Esophagus muscularis mucosa (tissue), 4 donors: ENCODE measurements at regions not wholly inside any gene's neighbourhood (a gene's known extent, or its start where the extent isn't known, plus 50 kb on each side); places are given as distances from the start of the nearest gene placed in this dataset.

Source experiments
- DNase-seq: peaks from one replicate; pipeline ENCODE4 v3.0.0-alpha.2; 2017; ENCODE audit errors: extremely low spot score
- H3K27ac ChIP-seq, 4 donors: fragments of 200-600 bp; sonication (generic); replicated peaks in 1 of 4; 1 replicate in 3 of 4; 2 replicates in 1 of 4; pipeline ENCODE4 v1.5.1; 2016 to 2019; ENCODE audit warnings: mild to moderate bottlenecking in 1 of 4
- H3K27me3 ChIP-seq, 4 donors: fragments of 200-600 bp; sonication (generic); one replicate each; pipeline versions ENCODE4 v1.5.1 to v1.6.0; 2016 to 2019
- H3K36me3 ChIP-seq, 4 donors: fragments of 200-600 bp; sonication (generic); one replicate each; pipeline ENCODE4 v1.5.1; 2016 to 2019
- H3K4me1 ChIP-seq, 4 donors: fragments of 200-600 bp; sonication (generic); one replicate each; pipeline ENCODE4 v1.5.1; 2016 to 2019
- H3K4me3 ChIP-seq, 4 donors: fragments of 200-600 bp; sonication (generic); 1 replicate in 2 of 4; 2 replicates in 2 of 4; pipeline ENCODE4 v1.5.1; 2016 to 2019; ENCODE audit warnings: mild to moderate bottlenecking in 4 of 4, moderate library complexity in 1 of 4
- H3K9me3 ChIP-seq, 4 donors: fragments of 200-600 bp; sonication (generic); 1 replicate in 3 of 4; 2 replicates in 1 of 4; pipeline ENCODE4 v1.5.1; 2016 to 2019
- EP300 ChIP-seq: sonication (generic); formaldehyde crosslinking; IDR thresholded peaks from one replicate; pipeline ENCODE4 v1.6.1; 2017; ENCODE audit warnings: antibody characterized with exemption
- POLR2A ChIP-seq: fragments of 450-650 bp; IDR thresholded peaks from one replicate; pipeline ENCODE4 v1.6.1; 2017; ENCODE audit warnings: antibody characterized with exemption, moderate library complexity, mild to moderate bottlenecking, low read depth
- POLR2AphosphoS5 ChIP-seq, 2 donors: sonication (generic); formaldehyde crosslinking; IDR thresholded peaks; one replicate each; pipeline ENCODE4 v1.6.1; 2017; ENCODE audit warnings: antibody characterized with exemption in 2 of 2
- WGBS: methylation state at CpG from one replicate; pipeline ENCODE4 v1.1.5; 2018; 5-methylcytosine and 5-hydroxymethylcytosine counted together
- intact Hi-C: fragments of 100-400 bp; cut with DNase I; formaldehyde crosslinking; loops from one replicate; pipeline ENCODE4 v1.15.1; 2023
- TF ChIP-seq, protein P1 (sequence below), 3 experiments: fragments of 200-600 bp in 2 of 3; fragments of 450-650 bp in 1 of 3; sonication (generic) in 2 of 3; IDR thresholded peaks; one replicate each; pipeline ENCODE4 v1.5.1; 2017 to 2019; ENCODE audit warnings: antibody characterized with exemption in 3 of 3, mild to moderate bottlenecking in 2 of 3, moderate library complexity in 1 of 3

DNA sequence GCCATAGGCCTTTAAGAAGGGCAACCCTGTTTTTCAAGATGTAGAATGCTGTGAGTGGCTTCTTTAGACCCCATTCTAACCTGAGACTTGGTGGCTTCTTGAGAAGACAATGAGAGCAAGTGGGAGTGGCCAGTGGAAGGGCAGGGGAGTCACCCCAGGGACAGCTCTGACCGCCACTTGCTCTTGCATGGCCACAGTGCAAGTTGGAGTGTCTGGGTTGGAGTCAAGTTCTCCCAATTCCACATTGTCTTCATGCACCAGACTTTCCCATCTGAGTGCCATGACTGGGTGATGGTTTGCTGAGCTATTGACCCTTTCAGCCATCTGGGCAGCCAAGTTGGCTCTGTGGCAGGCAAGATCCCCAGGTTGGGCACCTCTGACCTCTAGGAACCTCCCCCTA lies 148.0 kb upstream of the SKOR2 start:
- H3K4me3 ChIP-seq: no peak overlapping the region
- WGBS: 73% methylated on average over 1 of the region's 1 CpG

DNA sequence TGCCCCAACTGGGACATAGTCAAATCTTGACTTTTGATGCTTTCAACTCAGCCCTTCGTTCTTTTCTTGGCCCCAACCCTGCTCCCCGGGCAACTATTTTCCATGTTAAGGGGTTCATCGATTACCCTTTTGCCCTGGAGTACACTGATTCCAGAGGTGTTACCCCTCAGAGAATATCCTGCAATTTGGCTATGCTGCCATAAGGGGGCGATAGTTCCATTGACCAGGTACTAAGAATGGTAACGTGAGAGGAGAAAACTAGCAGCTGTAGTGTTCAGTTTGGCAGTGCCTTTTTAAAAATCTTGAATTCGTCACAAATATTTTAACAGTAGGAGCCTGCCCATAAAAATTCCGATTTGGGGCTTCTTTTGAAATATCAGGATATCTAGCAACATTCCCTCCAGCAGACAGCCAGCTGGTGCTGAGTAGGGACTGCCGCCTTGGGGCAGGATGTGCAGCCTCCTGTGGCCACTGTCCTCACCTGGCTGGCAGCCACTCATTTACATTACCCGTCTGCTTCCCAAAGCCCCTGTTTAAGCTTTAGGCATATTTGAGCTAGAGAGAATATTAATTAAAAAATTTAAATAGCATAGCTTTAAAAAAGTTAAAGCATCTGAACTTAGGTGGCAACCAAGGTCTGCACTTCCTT lies 146.3 kb upstream of the SKOR2 start:
- Histone ChIP-seq H3K36me3 (no peaks in the 10 kb centered on the region), H3K4me3 (no peak overlapping the region), H3K27ac (no peak overlapping the region), H3K4me1 (no peaks in the 10 kb centered on the region), H3K9me3 (peaks cover 0 to 10% (median 4%) of the 10 kb centered on the region in 4 donors), H3K27me3 (peaks cover 0 to 6% (median 0%) of the 10 kb centered on the region in 4 donors)
- TF ChIP-seq EP300 (no peak), POLR2A (no peak), POLR2AphosphoS5 (IDR thresholded peaks at IDR 0.05) (no peak)
- TF ChIP-seq, protein P1, sequence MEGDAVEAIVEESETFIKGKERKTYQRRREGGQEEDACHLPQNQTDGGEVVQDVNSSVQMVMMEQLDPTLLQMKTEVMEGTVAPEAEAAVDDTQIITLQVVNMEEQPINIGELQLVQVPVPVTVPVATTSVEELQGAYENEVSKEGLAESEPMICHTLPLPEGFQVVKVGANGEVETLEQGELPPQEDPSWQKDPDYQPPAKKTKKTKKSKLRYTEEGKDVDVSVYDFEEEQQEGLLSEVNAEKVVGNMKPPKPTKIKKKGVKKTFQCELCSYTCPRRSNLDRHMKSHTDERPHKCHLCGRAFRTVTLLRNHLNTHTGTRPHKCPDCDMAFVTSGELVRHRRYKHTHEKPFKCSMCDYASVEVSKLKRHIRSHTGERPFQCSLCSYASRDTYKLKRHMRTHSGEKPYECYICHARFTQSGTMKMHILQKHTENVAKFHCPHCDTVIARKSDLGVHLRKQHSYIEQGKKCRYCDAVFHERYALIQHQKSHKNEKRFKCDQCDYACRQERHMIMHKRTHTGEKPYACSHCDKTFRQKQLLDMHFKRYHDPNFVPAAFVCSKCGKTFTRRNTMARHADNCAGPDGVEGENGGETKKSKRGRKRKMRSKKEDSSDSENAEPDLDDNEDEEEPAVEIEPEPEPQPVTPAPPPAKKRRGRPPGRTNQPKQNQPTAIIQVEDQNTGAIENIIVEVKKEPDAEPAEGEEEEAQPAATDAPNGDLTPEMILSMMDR (IDR thresholded peaks at IDR 0.05): no peak
- DNase-seq: no peak
- intact Hi-C loops: no loop called here
- WGBS: 42% methylated on average over 9 of the region's 9 CpGs

More for the DNA sequence above, 148.0 kb upstream of the SKOR2 start:
- Histone ChIP-seq H3K36me3 (no peaks in the 10 kb centered on the region), H3K9me3 (peaks cover 0 to 10% (median 4%) of the 10 kb centered on the region in 4 donors), H3K4me1 (no peaks in the 10 kb centered on the region), H3K27ac (no peak overlapping the region), H3K27me3 (peaks cover 0 to 5% (median 0%) of the 10 kb centered on the region in 4 donors)
- TF ChIP-seq, protein P1 (IDR thresholded peaks at IDR 0.05): no peak
- no peak for TF ChIP-seq POLR2AphosphoS5 (IDR thresholded peaks at IDR 0.05)
- no peak for TF ChIP-seq EP300
- no peak for TF ChIP-seq POLR2A
- DNase-seq: no peak
- intact Hi-C loops: no loop called here

DNA sequence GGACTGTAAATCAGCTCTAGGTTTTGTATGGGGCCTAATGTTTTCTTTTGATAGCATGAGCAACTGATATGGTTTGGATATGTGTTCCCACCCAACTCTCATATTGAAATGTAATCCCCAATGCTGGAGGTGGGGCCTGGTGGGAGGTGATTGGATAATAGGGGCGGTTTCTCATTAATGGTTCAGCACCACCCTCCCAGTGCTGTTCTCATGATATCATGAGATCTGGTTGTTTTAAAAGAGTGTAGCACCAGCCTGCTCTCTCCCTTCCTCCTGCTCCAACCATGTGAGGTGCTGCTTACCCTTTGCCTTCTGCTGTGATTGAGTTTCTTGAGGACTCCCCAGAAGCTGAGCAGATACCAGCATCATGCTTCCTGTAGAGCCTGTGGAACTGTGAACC lies 140.2 kb upstream of the SKOR2 start:
- H3K9me3 ChIP-seq: no peaks in the 10 kb centered on the region
- H3K4me1 ChIP-seq: peaks cover 0 to 6% (median 3%) of the 10 kb centered on the region in 4 donors
- 92% methylated on average over 1 of the region's 1 CpG for WGBS
- no peak for DNase-seq
- no peaks in the 10 kb centered on the region for H3K36me3 ChIP-seq
- H3K4me3 ChIP-seq: no peak overlapping the region
- TF ChIP-seq EP300 (no peak), POLR2AphosphoS5 (IDR thresholded peaks at IDR 0.05) (no peak), POLR2A (no peak)
- TF ChIP-seq, protein P1 (IDR thresholded peaks at IDR 0.05): no peak
- intact Hi-C loops: no loop called here
- no peak overlapping the region for H3K27ac ChIP-seq
- H3K27me3 ChIP-seq: peaks cover 0 to 8% (median 0%) of the 10 kb centered on the region in 4 donors

DNA sequence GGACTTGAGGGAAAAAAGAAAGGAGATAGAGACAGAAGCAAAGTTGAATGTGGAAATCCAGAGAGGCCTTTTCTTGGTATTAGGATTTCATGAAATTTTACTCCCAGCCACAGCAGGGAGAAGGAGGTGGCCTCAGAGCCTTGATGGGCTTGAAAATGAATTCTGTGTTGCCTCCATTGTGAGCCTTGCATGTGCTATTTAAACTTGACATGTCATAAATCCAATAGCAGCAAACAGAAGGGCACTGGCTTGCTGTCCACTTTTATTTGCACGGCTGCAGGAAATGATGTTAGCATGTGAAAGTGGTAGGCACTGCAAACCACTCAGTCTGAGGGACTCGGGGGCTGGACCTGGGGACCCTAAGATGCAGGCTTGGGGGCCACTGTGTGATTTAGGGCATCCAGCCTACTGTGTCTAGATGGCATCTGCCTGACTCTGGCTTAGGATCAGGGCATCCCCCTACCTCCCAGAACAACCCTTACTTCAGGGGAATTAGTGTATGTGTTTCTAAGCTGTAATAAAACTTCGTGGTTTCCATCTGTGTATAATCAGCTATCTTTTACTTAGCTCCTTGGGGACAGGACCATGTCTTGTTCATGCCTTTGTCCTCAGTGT lies 139.1 kb upstream of the SKOR2 start:
- WGBS: 59% methylated on average over 3 of the region's 3 CpGs
- no peaks in the 10 kb centered on the region for H3K36me3 ChIP-seq
- TF ChIP-seq, protein P1 (IDR thresholded peaks at IDR 0.05): no peak
- no peak for TF ChIP-seq EP300
- no peak for TF ChIP-seq POLR2AphosphoS5 (IDR thresholded peaks at IDR 0.05)
- TF ChIP-seq POLR2A: no peak
- no peak for DNase-seq
- peaks cover 0 to 3% (median 0%) of the 10 kb centered on the region in 4 donors for H3K27me3 ChIP-seq
- peaks cover 0 to 6% (median 3%) of the 10 kb centered on the region in 4 donors for H3K4me1 ChIP-seq
- intact Hi-C loops: no loop called here
- H3K4me3 ChIP-seq: no peak overlapping the region
- H3K27ac ChIP-seq: no peak overlapping the region
- H3K9me3 ChIP-seq: peaks cover 0 to 3% (median 0%) of the 10 kb centered on the region in 4 donors
